HepG2 (cell line): ENCODE measurements at regions not wholly inside any gene's neighbourhood (a gene's known extent, or its start where the extent isn't known, plus 50 kb on each side); places are given as distances from the start of the nearest gene placed in this dataset.

Experiments used
- ATAC-seq: fragments of 200-7000 bp; cut with Tn5 transposase; 3 replicates; pipeline ENCODE4 v1.9.1; 2020; ENCODE audit warnings: mild to moderate bottlenecking, moderate library complexity
- BruUV-seq: library from RNA; stranded (reverse); fragments of 400-500 nt; replicated peaks from 2 replicates; lab custom pipeline; 2021; lab: Mats Ljungman, UMichigan
- CTCF ChIA-PET: fragments of 300-600 bp; formaldehyde crosslinking; extraction: SDS; loops from one replicate; lab custom pipeline; 2021; ENCODE audit warnings: low total read pairs, inconsistent platforms, low intra/inter-chr PET ratio; lab: Yijun Ruan, JAX
- POLR2A ChIA-PET: fragments of 350-600 bp; sonication (Branson Sonifier 250); formaldehyde crosslinking; loops from one replicate; lab custom pipeline; 2020; ENCODE audit warnings: antibody characterized with exemption, inconsistent platforms; lab: Yijun Ruan, JAX
- DNase-seq: peaks from one replicate; pipeline ENCODE4 v3.0.0-alpha.2; 2015; ENCODE audit warnings: low spot score
- FAIRE-seq: peaks from 3 replicates; lab custom pipeline; 2011; peaks lifted over from hg19 to GRCh38; lab: Jason Lieb, UNC
- H2AFZ ChIP-seq: one replicate; pipeline ENCODE4 v1.6.1; 2011; ENCODE audit warnings: low read length, inconsistent platforms
- H3K27ac ChIP-seq: fragments of 300-600 bp; 3 replicates; pipeline ENCODE4 v1.8.0; 2011; ENCODE audit warnings: mixed run types, mild to moderate bottlenecking, mixed read lengths, low read length, inconsistent platforms; ENCODE audit not compliant: insufficient read depth; ENCODE audit errors: extremely low read length
- H3K27me3 ChIP-seq, 2 experiments: fragments of 200-600 bp in 1 of 2; 2 replicates in 1 of 2; 3 replicates in 1 of 2; pipeline versions ENCODE4 v1.6.0 to v1.8.0; 2011; ENCODE audit warnings: low read length in 2 of 2, mild to moderate bottlenecking in 2 of 2, moderate library complexity in 2 of 2, inconsistent platforms in 1 of 2; ENCODE audit not compliant: insufficient read depth in 2 of 2, control insufficient read depth in 1 of 2
- H3K36me3 ChIP-seq, 2 experiments: fragments of 200-600 bp in 1 of 2; replicated peaks in 1 of 2; 2 replicates in 1 of 2; 3 replicates in 1 of 2; pipeline versions ENCODE4 v1.5.1 to v1.8.0; 2011; ENCODE audit warnings: low read length in 2 of 2, inconsistent platforms in 1 of 2; ENCODE audit not compliant: insufficient read depth in 2 of 2, control insufficient read depth in 1 of 2
- H3K4me1 ChIP-seq: 2 replicates; pipeline ENCODE4 v1.5.1; 2012; ENCODE audit warnings: low read length, inconsistent platforms; ENCODE audit not compliant: insufficient read depth
- H3K4me2 ChIP-seq: 2 replicates; pipeline ENCODE4 v1.6.0; 2011; ENCODE audit warnings: low read depth, low read length, inconsistent platforms
- H3K4me3 ChIP-seq, 3 experiments: fragments of 200-600 bp in 1 of 3; sonication (generic), shearing (Covaris generic) in 1 of 3; replicated peaks in 1 of 3; 2 replicates each; pipeline ENCODE4 v1.5.1; 2011 to 2016; ENCODE audit warnings: low read length in 3 of 3, inconsistent platforms in 2 of 3, low read depth in 2 of 3, mild to moderate bottlenecking in 2 of 3, control low read depth in 1 of 3, mixed read lengths in 1 of 3; ENCODE audit not compliant: insufficient read depth in 1 of 3
- H3K79me2 ChIP-seq: one replicate; pipeline ENCODE4 v1.6.1; 2011; ENCODE audit warnings: low read length, inconsistent platforms; ENCODE audit not compliant: insufficient read depth
- H3K9ac ChIP-seq: 2 replicates; pipeline ENCODE4 v1.6.0; 2011; ENCODE audit warnings: mild to moderate bottlenecking, low read depth, low read length, inconsistent platforms; ENCODE audit not compliant: insufficient read depth
- H3K9me3 ChIP-seq: 2 replicates; pipeline ENCODE4 v1.5.1; 2012; ENCODE audit warnings: mild to moderate bottlenecking, low read length
- H4K20me1 ChIP-seq: 2 replicates; pipeline ENCODE4 v1.6.0; 2011; ENCODE audit warnings: inconsistent platforms, mild to moderate bottlenecking, low read length, moderate library complexity; ENCODE audit not compliant: insufficient read depth
- HNRNPLL ChIP-seq: fragments of 200-400 bp; formaldehyde crosslinking; IDR thresholded peaks from 2 replicates; pipeline ENCODE4 v1.6.1; 2017; ENCODE audit warnings: mild to moderate bottlenecking, low read depth, low read length; ENCODE audit not compliant: poor library complexity, severe bottlenecking
- KLF6 ChIP-seq: IDR thresholded peaks from 2 replicates; pipeline ENCODE4 v1.8.0; 2016; ENCODE audit warnings: missing biosample characterization, missing genetic modification reagents
- NFATC3 ChIP-seq: sonication (generic); formaldehyde crosslinking; IDR thresholded peaks from 2 replicates; pipeline ENCODE4 v1.5.1; 2020; ENCODE audit warnings: mild to moderate bottlenecking, missing genetic modification reagents
- SNAPC5 ChIP-seq: sonication (generic); formaldehyde crosslinking; IDR thresholded peaks from 2 replicates; pipeline ENCODE4 v1.8.1; 2023; ENCODE audit warnings: mild to moderate bottlenecking, missing genetic modification reagents, borderline replicate concordance
- ZBTB21 ChIP-seq: sonication (generic); formaldehyde crosslinking; IDR thresholded peaks from 2 replicates; pipeline ENCODE4 v1.4.0; 2020; ENCODE audit warnings: missing genetic modification reagents
- ZNF230 ChIP-seq: sonication (generic); formaldehyde crosslinking; IDR thresholded peaks from 2 replicates; pipeline ENCODE4 v1.4.0; 2020; ENCODE audit warnings: mild to moderate bottlenecking, missing genetic modification reagents
- ZNF3 ChIP-seq: IDR thresholded peaks from 2 replicates; pipeline ENCODE4 v1.7.0; 2017; ENCODE audit warnings: inconsistent platforms
- ZNF343 ChIP-seq: sonication (generic); formaldehyde crosslinking; IDR thresholded peaks from 2 replicates; pipeline ENCODE4 v1.4.0; 2020; ENCODE audit warnings: mild to moderate bottlenecking, missing genetic modification reagents
- ZNF574 ChIP-seq: sonication (generic); formaldehyde crosslinking; IDR thresholded peaks from 2 replicates; pipeline ENCODE4 v1.4.0; 2020; ENCODE audit warnings: missing genetic modification reagents
- ZNF619 ChIP-seq: sonication (generic); formaldehyde crosslinking; IDR thresholded peaks from 2 replicates; pipeline ENCODE4 v1.4.0; 2020; ENCODE audit warnings: mild to moderate bottlenecking, missing genetic modification reagents
- ZNF652 ChIP-seq: IDR thresholded peaks from 2 replicates; pipeline ENCODE4 v1.6.1; 2016; ENCODE audit warnings: low read depth, borderline replicate concordance
- ZNF724P ChIP-seq: sonication (generic); formaldehyde crosslinking; IDR thresholded peaks from 2 replicates; pipeline ENCODE4 v1.8.0; 2022; ENCODE audit warnings: missing genetic modification reagents, borderline replicate concordance
- WGBS: methylation state at CpG from one replicate; pipeline ENCODE4 v1.1.6; 2017; ENCODE audit warnings: low lambda C conversion rate; 5-methylcytosine and 5-hydroxymethylcytosine counted together
- in situ Hi-C: cut with HindIII; loops from 2 replicates; pipeline ENCODE4 v1.10.0; 2017; ENCODE audit warnings: low pct_unique_long_range_greater_than_20kb; ENCODE audit not compliant: extremely low pct_ligation_motif_present
- intact Hi-C: fragments of 100-400 bp; cut with micrococcal nuclease; formaldehyde crosslinking; loops from one replicate; pipeline ENCODE4 v1.10.0; 2022; ENCODE audit not compliant: unreplicated experiment
- TF ChIP-seq, protein P1 (sequence below): sonication (generic); formaldehyde crosslinking; IDR thresholded peaks from 2 replicates; pipeline ENCODE4 v1.4.0; 2020; ENCODE audit warnings: mild to moderate bottlenecking, missing genetic modification reagents
- TF ChIP-seq, protein P2 (sequence below): sonication (generic); formaldehyde crosslinking; IDR thresholded peaks from 2 replicates; pipeline ENCODE4 v1.4.0; 2020; ENCODE audit warnings: missing genetic modification reagents

GRCh38 chr12:92471551-92471950 is 231.2 kb upstream of the PLEKHG7 start (continued):
- TF ChIP-seq NFATC3 (CRISPR knock-in tag) (no peak), ZNF230 (CRISPR knock-in tag) (no peak), ZNF619 (CRISPR knock-in tag) (no peak), KLF6 (no peak), ZNF724P (CRISPR knock-in tag) (no peak), ZBTB21 (CRISPR knock-in tag) (no peak), ZNF343 (CRISPR knock-in tag) (no peak), ZNF574 (CRISPR knock-in tag) (no peak)
- TF ChIP-seq, protein P1, sequence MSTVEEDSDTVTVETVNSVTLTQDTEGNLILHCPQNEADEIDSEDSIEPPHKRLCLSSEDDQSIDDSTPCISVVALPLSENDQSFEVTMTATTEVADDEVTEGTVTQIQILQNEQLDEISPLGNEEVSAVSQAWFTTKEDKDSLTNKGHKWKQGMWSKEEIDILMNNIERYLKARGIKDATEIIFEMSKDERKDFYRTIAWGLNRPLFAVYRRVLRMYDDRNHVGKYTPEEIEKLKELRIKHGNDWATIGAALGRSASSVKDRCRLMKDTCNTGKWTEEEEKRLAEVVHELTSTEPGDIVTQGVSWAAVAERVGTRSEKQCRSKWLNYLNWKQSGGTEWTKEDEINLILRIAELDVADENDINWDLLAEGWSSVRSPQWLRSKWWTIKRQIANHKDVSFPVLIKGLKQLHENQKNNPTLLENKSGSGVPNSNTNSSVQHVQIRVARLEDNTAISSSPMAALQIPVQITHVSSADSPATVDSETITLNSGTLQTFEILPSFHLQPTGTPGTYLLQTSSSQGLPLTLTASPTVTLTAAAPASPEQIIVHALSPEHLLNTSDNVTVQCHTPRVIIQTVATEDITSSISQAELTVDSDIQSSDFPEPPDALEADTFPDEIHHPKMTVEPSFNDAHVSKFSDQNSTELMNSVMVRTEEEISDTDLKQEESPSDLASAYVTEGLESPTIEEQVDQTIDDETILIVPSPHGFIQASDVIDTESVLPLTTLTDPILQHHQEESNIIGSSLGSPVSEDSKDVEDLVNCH: no peak

GRCh38 chr12:92470608-92471021 is 232.2 kb upstream of the PLEKHG7 start:
- no peak overlapping the region for H3K9ac ChIP-seq
- WGBS: 3% methylated on average over 4 of the region's 4 CpGs
- no peaks in the 10 kb centered on the region for H3K4me1 ChIP-seq
- no TSS peak for BruUV-seq
- H3K36me3 ChIP-seq: no peaks in the 10 kb centered on the region
- H4K20me1 ChIP-seq: no peaks in the 10 kb centered on the region
- H3K27ac ChIP-seq: no peak overlapping the region
- CTCF ChIA-PET: no interaction called here
- no peak overlapping the region for H2AFZ ChIP-seq
- no peaks in the 10 kb centered on the region for H3K27me3 ChIP-seq
- DNase-seq: no peak
- H3K4me2 ChIP-seq: no peak overlapping the region
- no peak overlapping the region for H3K4me3 ChIP-seq
- H3K9me3 ChIP-seq: no peaks in the 10 kb centered on the region
- H3K79me2 ChIP-seq: no peaks in the 10 kb centered on the region
- no peak for ATAC-seq
- intact Hi-C loops: no loop called here
- FAIRE-seq: no peak
- in situ Hi-C loops: no loop called here
- POLR2A ChIA-PET: no interaction called here
- TF ChIP-seq ZNF652 (CRISPR knock-in tag): no peak
- no peak for TF ChIP-seq SNAPC5
- no peak for TF ChIP-seq HNRNPLL
- TF ChIP-seq, protein P2, sequence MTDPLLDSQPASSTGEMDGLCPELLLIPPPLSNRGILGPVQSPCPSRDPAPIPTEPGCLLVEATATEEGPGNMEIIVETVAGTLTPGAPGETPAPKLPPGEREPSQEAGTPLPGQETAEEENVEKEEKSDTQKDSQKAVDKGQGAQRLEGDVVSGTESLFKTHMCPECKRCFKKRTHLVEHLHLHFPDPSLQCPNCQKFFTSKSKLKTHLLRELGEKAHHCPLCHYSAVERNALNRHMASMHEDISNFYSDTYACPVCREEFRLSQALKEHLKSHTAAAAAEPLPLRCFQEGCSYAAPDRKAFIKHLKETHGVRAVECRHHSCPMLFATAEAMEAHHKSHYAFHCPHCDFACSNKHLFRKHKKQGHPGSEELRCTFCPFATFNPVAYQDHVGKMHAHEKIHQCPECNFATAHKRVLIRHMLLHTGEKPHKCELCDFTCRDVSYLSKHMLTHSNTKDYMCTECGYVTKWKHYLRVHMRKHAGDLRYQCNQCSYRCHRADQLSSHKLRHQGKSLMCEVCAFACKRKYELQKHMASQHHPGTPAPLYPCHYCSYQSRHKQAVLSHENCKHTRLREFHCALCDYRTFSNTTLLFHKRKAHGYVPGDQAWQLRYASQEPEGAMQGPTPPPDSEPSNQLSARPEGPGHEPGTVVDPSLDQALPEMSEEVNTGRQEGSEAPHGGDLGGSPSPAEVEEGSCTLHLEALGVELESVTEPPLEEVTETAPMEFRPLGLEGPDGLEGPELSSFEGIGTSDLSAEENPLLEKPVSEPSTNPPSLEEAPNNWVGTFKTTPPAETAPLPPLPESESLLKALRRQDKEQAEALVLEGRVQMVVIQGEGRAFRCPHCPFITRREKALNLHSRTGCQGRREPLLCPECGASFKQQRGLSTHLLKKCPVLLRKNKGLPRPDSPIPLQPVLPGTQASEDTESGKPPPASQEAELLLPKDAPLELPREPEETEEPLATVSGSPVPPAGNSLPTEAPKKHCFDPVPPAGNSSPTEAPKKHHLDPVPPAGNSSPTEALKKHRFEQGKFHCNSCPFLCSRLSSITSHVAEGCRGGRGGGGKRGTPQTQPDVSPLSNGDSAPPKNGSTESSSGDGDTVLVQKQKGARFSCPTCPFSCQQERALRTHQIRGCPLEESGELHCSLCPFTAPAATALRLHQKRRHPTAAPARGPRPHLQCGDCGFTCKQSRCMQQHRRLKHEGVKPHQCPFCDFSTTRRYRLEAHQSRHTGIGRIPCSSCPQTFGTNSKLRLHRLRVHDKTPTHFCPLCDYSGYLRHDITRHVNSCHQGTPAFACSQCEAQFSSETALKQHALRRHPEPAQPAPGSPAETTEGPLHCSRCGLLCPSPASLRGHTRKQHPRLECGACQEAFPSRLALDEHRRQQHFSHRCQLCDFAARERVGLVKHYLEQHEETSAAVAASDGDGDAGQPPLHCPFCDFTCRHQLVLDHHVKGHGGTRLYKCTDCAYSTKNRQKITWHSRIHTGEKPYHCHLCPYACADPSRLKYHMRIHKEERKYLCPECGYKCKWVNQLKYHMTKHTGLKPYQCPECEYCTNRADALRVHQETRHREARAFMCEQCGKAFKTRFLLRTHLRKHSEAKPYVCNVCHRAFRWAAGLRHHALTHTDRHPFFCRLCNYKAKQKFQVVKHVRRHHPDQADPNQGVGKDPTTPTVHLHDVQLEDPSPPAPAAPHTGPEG (CRISPR knock-in tag): no peak
- no peak for TF ChIP-seq ZNF3
